ENCODE measurements at regions not wholly inside any gene's neighbourhood (a gene's known extent, or its start where the extent isn't known, plus 50 kb on each side); places are given as distances from the start of the nearest gene placed in this dataset.

DNA sequence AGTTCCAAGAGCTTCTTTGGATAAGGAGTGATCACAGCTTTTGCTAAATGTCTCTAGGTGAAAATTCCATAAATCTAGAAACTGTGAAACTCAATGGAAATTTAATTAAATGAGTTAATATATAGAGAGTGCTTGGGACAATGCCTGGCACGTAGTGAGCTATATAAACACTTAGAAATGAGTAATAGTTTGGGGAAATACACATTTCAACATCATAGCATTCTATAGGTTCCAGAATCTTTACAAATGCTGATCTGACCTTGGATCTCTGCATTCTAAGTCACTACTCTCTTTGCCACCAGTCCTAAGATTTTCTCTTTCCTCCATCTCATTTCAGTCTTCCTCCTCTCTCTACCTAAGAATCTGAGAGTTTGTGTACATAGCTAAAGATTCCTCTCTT is 175.6 kb downstream of the SOX9 start:
- ATAC-seq (no peak), DNase-seq (ENCODE audit: low spot score) (no peak)
- TF ChIP-seq OVOL2 (CRISPR knock-in tag; IDR thresholded peaks at IDR 0.05; ENCODE audit: borderline replicate concordance) (no peak), SMAD3 (CRISPR knock-in tag; IDR thresholded peaks at IDR 0.05; ENCODE audit: borderline replicate concordance) (no peak), CTCF (IDR thresholded peaks at IDR 0.05) (no peak), STAT6 (CRISPR knock-in tag; conservative IDR thresholded peaks at IDR 0.05; ENCODE audit: low read depth) (no peak), E2F1 (CRISPR knock-in tag; IDR thresholded peaks at IDR 0.05) (no peak), ZNF281 (CRISPR knock-in tag; IDR thresholded peaks at IDR 0.05) (no peak), ELF4 (CRISPR knock-in tag; IDR thresholded peaks at IDR 0.05; ENCODE audit: low read depth) (no peak), ZBTB43 (CRISPR knock-in tag; IDR thresholded peaks at IDR 0.05) (no peak), TEAD1 (CRISPR knock-in tag; IDR thresholded peaks at IDR 0.05) (no peak), FOXP1 (CRISPR knock-in tag; IDR thresholded peaks at IDR 0.05; ENCODE audit: borderline replicate concordance) (no peak), JAZF1 (CRISPR knock-in tag; IDR thresholded peaks at IDR 0.05) (no peak), ZSCAN18 (CRISPR knock-in tag; IDR thresholded peaks at IDR 0.05) (no peak), EMX1 (CRISPR knock-in tag; IDR thresholded peaks at IDR 0.05) (no peak)
- TF ChIP-seq, protein P1, sequence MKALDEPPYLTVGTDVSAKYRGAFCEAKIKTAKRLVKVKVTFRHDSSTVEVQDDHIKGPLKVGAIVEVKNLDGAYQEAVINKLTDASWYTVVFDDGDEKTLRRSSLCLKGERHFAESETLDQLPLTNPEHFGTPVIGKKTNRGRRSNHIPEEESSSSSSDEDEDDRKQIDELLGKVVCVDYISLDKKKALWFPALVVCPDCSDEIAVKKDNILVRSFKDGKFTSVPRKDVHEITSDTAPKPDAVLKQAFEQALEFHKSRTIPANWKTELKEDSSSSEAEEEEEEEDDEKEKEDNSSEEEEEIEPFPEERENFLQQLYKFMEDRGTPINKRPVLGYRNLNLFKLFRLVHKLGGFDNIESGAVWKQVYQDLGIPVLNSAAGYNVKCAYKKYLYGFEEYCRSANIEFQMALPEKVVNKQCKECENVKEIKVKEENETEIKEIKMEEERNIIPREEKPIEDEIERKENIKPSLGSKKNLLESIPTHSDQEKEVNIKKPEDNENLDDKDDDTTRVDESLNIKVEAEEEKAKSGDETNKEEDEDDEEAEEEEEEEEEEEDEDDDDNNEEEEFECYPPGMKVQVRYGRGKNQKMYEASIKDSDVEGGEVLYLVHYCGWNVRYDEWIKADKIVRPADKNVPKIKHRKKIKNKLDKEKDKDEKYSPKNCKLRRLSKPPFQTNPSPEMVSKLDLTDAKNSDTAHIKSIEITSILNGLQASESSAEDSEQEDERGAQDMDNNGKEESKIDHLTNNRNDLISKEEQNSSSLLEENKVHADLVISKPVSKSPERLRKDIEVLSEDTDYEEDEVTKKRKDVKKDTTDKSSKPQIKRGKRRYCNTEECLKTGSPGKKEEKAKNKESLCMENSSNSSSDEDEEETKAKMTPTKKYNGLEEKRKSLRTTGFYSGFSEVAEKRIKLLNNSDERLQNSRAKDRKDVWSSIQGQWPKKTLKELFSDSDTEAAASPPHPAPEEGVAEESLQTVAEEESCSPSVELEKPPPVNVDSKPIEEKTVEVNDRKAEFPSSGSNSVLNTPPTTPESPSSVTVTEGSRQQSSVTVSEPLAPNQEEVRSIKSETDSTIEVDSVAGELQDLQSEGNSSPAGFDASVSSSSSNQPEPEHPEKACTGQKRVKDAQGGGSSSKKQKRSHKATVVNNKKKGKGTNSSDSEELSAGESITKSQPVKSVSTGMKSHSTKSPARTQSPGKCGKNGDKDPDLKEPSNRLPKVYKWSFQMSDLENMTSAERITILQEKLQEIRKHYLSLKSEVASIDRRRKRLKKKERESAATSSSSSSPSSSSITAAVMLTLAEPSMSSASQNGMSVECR (CRISPR knock-in tag; IDR thresholded peaks at IDR 0.05; ENCODE audit: borderline replicate concordance) = no peak
- Mint-ChIP-seq H3K4me1 (0 out of 2 replicates have a peak, but pooled peaks cover 4% of the 10 kb centered on the region), H3K36me3 (no peaks in the 10 kb centered on the region), H3K9me3 (0 out of 2 replicates have a peak, but pooled peaks cover 3% of the 10 kb centered on the region), H3K4me3 (no peak overlapping the region), H3K27me3 (ENCODE audit: low read depth) (no peaks in the 10 kb centered on the region; the same call in 1 of the 2 replicates), H3K27ac (no peak overlapping the region)
- CTCF ChIA-PET = interaction anchor here (0.9 to 2.0 kb wide), 2 partner anchors 135 to 244 kb away, joined by 3 to 6 read pairs; no protein-coding TSS in a partner anchor
- POLR2A ChIA-PET = no interaction called here

All from WTC11 (cell line).